Retinal pigment epithelial cell (primary cell): ENCODE measurements at regions not wholly inside any gene's neighbourhood (a gene's known extent, or its start where the extent isn't known, plus 50 kb on each side); places are given as distances from the start of the nearest gene placed in this dataset.
"Not testable (repeated sequence)": the region's sequence is repeated elsewhere in the genome, so short reads cannot be mapped to it uniquely, and the experiment has no call there.

Source experiments
- DNase-seq: peaks from one replicate; pipeline ENCODE4 v3.0.0-alpha.2; 2010; ENCODE audit warnings: low read depth
- H3K4me3 ChIP-seq: 2 replicates; pipeline ENCODE4 v1.5.1; 2011; ENCODE audit warnings: mild to moderate bottlenecking, low read length, control low read depth, moderate library complexity
- CTCF ChIP-seq: conservative IDR thresholded peaks from 2 replicates; pipeline ENCODE4 v1.5.1; 2011; ENCODE audit warnings: low read depth, low read length, control low read depth, inconsistent platforms

- no peak for DNase-seq
- no peak overlapping the region for H3K4me3 ChIP-seq
- TF ChIP-seq CTCF: no peak
Observed at GRCh38 chr18:42510540-42510939, 555.5 kb downstream of the PIK3C3 start.

GRCh38 chr18:42513441-42513840, 558.4 kb downstream of the PIK3C3 start:
- no peak overlapping the region for H3K4me3 ChIP-seq
- no peak for TF ChIP-seq CTCF
- no peak for DNase-seq

GRCh38 chr18:42514512-42514911, 559.5 kb downstream of the PIK3C3 start:
- H3K4me3 ChIP-seq: no peak overlapping the region
- TF ChIP-seq CTCF: no peak
- DNase-seq: no peak

GRCh38 chr18:42517896-42518295, 562.9 kb downstream of the PIK3C3 start:
- no peak for DNase-seq
- TF ChIP-seq CTCF: no peak
- no peak overlapping the region for H3K4me3 ChIP-seq

GRCh38 chr18:42518331-42518730, 563.3 kb downstream of the PIK3C3 start:
- H3K4me3 ChIP-seq, DNase-seq: not testable (repeated sequence)

GRCh38 chr18:42520138-42520537, 565.1 kb downstream of the PIK3C3 start:
- TF ChIP-seq CTCF: no peak
- no peak for DNase-seq
- H3K4me3 ChIP-seq: no peak overlapping the region

- TF ChIP-seq CTCF: no peak
- H3K4me3 ChIP-seq: no peak overlapping the region
- no peak for DNase-seq
Observed at GRCh38 chr18:42525905-42526304, 570.9 kb downstream of the PIK3C3 start.

GRCh38 chr18:42527766-42528165, 572.7 kb downstream of the PIK3C3 start:
- no peak for DNase-seq
- TF ChIP-seq CTCF: no peak
- H3K4me3 ChIP-seq: no peak overlapping the region
